GM12892 (cell line): ENCODE measurements at regions not wholly inside any gene's neighbourhood (a gene's known extent, or its start where the extent isn't known, plus 50 kb on each side); places are given as distances from the start of the nearest gene placed in this dataset.

Experiments
- DNase-seq: peaks from one replicate; pipeline ENCODE4 v3.0.0; 2011; ENCODE audit not compliant: insufficient read length
- FAIRE-seq: peaks from 2 replicates; lab custom pipeline; 2011; peaks lifted over from hg19 to GRCh38; lab: Jason Lieb, UNC
- POLR2A ChIP-seq: IDR thresholded peaks from 2 replicates; pipeline ENCODE4 v1.6.1; 2011; ENCODE audit warnings: low read depth, low read length, control low read depth
- POLR2AphosphoS5 ChIP-seq: IDR thresholded peaks from 2 replicates; pipeline ENCODE4 v1.6.1; 2011; ENCODE audit warnings: low read depth, low read length, control low read depth
- TAF1 ChIP-seq: IDR thresholded peaks from 2 replicates; pipeline ENCODE4 v1.6.1; 2011; ENCODE audit warnings: low read depth, mild to moderate bottlenecking, control low read depth, low read length, borderline replicate concordance

GRCh38 chr2:176536439-176537133 is 267.3 kb downstream of the MTX2 start:
- FAIRE-seq (no peak), DNase-seq (no peak)
- no peak for TF ChIP-seq TAF1
- TF ChIP-seq POLR2A: no peak
- no peak for TF ChIP-seq POLR2AphosphoS5

GRCh38 chr2:176537932-176538331 is 268.7 kb downstream of the MTX2 start:
- FAIRE-seq: no peak
- no peak for TF ChIP-seq POLR2A
- TF ChIP-seq POLR2AphosphoS5: no peak
- no peak for TF ChIP-seq TAF1
- DNase-seq: no peak

DNA sequence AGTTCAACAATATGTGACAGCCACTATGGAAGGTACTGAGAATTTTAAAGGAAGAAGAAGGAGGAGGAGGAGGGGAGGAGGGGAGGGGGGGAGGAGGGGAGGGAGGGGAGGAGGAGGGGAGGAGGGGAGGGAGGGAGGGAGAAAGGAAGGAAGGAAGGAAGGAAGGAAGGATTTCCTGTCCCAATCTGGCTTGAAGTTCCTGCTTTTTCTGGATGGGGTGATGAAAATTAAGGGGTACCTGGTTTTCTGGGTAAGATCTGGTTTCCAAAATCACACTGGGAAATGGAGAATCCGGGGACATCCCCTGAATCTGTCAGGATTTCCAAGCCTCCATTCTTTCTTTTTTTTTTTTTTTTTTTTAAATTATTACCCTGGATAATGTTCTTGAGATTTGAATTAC is 271.8 kb downstream of the MTX2 start:
- DNase-seq (no peak), FAIRE-seq (no peak)
- no peak for TF ChIP-seq TAF1
- no peak for TF ChIP-seq POLR2A
- TF ChIP-seq POLR2AphosphoS5: no peak

GRCh38 chr2:176542476-176542875 is 273.2 kb downstream of the MTX2 start:
- FAIRE-seq (no peak), DNase-seq (no peak)
- no peak for TF ChIP-seq POLR2AphosphoS5
- TF ChIP-seq TAF1: no peak
- TF ChIP-seq POLR2A: no peak

DNA sequence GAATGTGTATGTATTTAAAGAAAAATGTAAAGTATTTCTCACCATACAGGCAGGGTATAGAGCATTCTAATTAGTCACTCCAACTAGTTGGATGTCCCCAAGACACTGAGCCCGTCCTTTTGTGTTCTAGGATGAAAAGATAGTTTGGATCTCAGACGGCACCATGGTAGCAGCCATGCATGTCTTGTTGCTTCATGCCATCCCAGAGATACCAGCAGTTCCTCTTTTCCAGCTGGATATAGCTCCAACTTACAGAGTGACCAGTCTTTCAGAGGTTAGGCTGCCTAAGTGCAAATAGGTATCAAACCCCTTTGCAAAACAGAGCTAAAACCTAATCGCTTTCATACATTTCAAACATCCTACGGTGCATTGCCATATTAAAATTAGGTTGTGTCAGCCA is 275.3 kb downstream of the MTX2 start:
- DNase-seq (no peak), FAIRE-seq (no peak)
- no peak for TF ChIP-seq TAF1
- no peak for TF ChIP-seq POLR2AphosphoS5
- TF ChIP-seq POLR2A: no peak

DNA sequence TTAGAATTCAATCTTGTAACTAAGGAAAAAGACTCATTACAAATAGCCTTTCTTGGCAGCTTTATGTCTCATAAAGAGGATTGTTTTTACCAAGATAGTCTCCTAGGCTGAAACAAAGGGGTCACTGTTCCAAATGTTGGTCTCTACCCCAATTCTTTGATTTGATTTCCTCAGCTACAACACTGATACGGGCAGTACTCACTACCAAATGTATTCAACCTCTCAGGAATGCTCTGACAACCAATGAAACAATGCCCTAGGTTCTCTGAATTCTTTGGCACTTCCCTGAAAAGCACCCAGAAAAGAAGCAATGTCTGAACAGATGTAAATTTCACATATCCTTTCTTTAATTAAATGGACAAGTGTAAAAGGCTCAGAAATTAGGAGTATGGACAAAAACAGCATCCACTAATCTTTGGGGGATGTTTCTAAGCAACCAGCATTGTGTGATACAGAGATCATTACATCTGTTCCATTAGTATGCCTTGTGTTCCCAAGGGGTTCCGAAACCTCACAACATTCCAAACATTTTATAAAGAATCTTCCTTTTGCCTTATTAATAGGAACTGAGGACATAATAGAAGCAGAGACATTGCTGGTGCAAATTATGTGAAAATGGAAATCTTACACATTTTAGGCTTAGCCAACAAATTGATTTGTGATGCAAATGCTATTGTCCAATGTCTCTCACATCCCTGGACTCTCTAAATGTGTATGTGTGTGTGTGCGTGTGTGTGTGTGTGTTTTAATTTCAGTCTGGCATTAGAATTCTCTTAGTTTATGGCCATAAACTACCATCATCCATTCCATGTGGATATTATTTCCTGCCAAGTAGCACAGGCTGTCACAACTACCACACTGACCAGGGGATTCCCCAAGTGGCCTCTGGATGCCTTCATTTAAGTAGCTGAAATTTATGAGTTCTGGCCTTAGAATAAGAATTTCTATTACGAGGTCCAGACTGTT is 276.0 kb downstream of the MTX2 start:
- DNase-seq (no peak), FAIRE-seq (no peak)
- TF ChIP-seq POLR2A: no peak
- TF ChIP-seq POLR2AphosphoS5: no peak
- TF ChIP-seq TAF1: no peak

- FAIRE-seq (no peak), DNase-seq (no peak)
- TF ChIP-seq POLR2A (no peak), TAF1 (no peak), POLR2AphosphoS5 (no peak)
These were observed 277.3 kb downstream of the MTX2 start for GRCh38 chr2:176546550-176546949.

DNA sequence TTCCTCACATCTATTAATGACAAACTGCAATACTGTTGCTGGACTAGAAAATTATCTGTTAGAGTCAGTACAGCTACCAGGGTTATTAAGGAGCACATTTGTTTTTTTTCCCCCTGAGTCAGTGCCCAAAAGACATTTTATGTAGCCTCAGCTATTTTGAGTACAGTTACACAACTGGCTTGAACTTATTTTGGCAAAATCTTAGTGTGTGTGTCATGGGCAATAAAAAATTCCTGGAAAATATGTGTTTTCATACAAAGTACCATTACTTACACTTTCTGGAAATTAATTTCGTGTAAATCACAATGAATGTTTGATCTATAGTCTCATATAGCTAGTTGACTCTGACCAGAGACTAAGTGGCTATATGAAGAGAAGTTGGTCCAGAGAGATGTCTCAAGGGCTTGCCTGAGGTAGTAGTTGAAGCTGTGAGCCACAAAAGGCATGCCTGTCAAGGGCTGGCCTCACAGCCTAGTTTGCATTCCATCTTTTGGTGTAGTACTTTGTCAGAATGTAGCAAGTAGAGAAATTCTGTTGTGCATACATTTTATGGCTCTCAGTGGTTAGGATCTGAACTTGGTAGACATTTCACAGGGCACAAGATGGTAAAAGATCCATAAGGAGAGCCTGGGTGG is 283.4 kb downstream of the MTX2 start:
- TF ChIP-seq TAF1: no peak
- no peak for TF ChIP-seq POLR2A
- no peak for TF ChIP-seq POLR2AphosphoS5
- no peak for FAIRE-seq
- no peak for DNase-seq

- no peak for DNase-seq
- no peak for FAIRE-seq
These were observed 284.5 kb downstream of the MTX2 start for GRCh38 chr2:176553685-176554100.

DNA sequence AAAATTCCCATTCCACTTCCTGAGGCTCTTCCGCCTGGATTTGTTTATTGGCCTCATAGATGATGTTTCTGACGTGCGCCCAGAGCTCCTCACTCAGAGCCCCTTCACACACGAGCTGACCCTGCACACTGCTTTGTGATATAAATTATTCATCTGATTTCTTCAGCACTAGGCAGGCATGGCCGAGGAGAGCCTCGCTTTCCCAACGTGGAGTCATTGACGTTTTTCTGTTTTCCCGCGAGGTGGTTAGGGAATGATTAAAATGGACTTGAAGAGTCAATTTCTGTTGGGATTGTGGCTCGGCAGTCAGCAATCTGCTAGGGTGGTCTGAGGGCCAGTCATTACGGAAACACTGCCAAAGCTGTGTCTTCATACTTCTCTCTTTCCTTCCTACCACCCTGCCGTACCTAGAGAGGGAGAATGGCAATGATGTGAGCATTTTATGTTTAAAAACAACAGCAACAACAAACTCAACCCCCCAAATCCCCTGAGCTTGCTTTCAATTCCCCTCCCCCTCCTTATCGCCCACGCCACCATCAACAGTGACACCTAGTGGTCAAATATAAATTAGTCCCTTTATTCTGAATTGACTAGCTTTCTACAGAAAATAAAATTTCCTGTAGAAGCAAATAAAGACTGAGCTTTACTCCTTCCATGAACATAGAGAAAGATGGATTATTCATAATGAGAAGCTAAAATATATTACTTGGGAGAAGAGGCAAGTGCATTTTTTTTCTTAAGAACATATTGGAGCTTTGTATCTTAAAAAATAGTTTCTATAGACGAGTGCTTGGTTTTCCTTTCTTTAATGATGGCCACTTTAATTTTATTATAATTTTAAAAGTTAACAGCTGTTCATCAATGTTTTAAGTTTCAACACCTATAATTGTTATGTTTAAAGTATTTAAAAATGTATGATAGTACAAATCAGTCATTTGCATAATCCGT is 285.1 kb downstream of the MTX2 start:
- DNase-seq (peak; percentile 25), FAIRE-seq (peak; percentile 60)
- TF ChIP-seq POLR2AphosphoS5 (no peak), POLR2A (no peak), TAF1 (no peak)

More at GRCh38 chr2:176553685-176554100, 284.5 kb downstream of the MTX2 start:
- TF ChIP-seq TAF1 (no peak), POLR2AphosphoS5 (no peak)
